Dermis blood vessel endothelial cell (primary cell): ENCODE measurements at regions not wholly inside any gene's neighbourhood (a gene's known extent, or its start where the extent isn't known, plus 50 kb on each side); places are given as distances from the start of the nearest gene placed in this dataset.

Experiments
- DNase-seq: peaks from one replicate; pipeline ENCODE4 v3.0.0; 2010

GRCh38 chr10:74760086-74760979, 66.1 kb upstream of the KAT6B start:
- DNase-seq: no peak

GRCh38 chr10:74763934-74764591, 62.3 kb upstream of the KAT6B start:
- DNase-seq: no peak

GRCh38 chr10:74765465-74765975, 60.9 kb upstream of the KAT6B start:
- DNase-seq: no peak

GRCh38 chr10:74766501-74766900, 59.9 kb upstream of the KAT6B start:
- peak; percentile 7 for DNase-seq

GRCh38 chr10:74770400-74770799, 56.0 kb upstream of the KAT6B start:
- DNase-seq: no peak

- no peak for DNase-seq
Observed at GRCh38 chr10:74771054-74771453, 55.3 kb upstream of the KAT6B start.

- DNase-seq: no peak
Observed at GRCh38 chr10:74775099-74775498, 51.3 kb upstream of the KAT6B start.
